ENCODE measurements at regions not wholly inside any gene's neighbourhood (a gene's known extent, or its start where the extent isn't known, plus 50 kb on each side); places are given as distances from the start of the nearest gene placed in this dataset.

DNA sequence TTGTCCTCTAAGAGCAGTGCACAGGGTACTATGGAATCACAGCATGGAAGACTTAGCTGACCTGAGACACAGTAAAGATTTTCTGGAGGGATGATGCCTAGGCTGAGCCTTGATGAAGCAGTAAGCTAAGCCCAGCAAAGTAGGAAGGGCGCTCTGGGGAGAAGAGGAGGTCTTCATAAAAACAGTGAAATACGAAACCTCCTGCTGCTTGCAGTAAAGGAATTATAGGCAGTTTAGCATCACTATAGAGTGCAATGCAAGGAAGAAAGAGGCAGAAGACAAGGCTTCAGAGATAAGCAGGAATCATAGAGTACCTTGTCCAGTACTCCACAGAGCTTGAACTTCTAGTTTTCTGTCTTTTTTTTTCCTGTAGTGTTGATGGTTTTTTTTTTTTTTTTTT, 555.7 kb upstream of the CADM1 start:
- TF ChIP-seq, protein P1, sequence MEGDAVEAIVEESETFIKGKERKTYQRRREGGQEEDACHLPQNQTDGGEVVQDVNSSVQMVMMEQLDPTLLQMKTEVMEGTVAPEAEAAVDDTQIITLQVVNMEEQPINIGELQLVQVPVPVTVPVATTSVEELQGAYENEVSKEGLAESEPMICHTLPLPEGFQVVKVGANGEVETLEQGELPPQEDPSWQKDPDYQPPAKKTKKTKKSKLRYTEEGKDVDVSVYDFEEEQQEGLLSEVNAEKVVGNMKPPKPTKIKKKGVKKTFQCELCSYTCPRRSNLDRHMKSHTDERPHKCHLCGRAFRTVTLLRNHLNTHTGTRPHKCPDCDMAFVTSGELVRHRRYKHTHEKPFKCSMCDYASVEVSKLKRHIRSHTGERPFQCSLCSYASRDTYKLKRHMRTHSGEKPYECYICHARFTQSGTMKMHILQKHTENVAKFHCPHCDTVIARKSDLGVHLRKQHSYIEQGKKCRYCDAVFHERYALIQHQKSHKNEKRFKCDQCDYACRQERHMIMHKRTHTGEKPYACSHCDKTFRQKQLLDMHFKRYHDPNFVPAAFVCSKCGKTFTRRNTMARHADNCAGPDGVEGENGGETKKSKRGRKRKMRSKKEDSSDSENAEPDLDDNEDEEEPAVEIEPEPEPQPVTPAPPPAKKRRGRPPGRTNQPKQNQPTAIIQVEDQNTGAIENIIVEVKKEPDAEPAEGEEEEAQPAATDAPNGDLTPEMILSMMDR (IDR thresholded peaks at IDR 0.05), result no peak
- TF ChIP-seq POLR2A (IDR thresholded peaks at IDR 0.05), result no peak
